Pancreas (tissue), 10 donors: ENCODE measurements at regions not wholly inside any gene's neighbourhood (a gene's known extent, or its start where the extent isn't known, plus 50 kb on each side); places are given as distances from the start of the nearest gene placed in this dataset.
"Not testable (repeated sequence)": the region's sequence is repeated elsewhere in the genome, so short reads cannot be mapped to it uniquely, and the experiment has no call there.

ENCODE experiments used
- ATAC-seq, 4 donors: fragments of 200-7000 bp; cut with Tn5 transposase; one replicate each; pipeline versions ENCODE4 v1.8.0 to v1.9.1; 2020; ENCODE audit warnings: mild to moderate bottlenecking in 4 of 4, moderate library complexity in 4 of 4
- DNase-seq, 6 donors: peaks; one replicate each; pipeline ENCODE4 v3.0.0-alpha.2; 2020
- FAIRE-seq: peaks from 2 replicates; lab custom pipeline; 2012; peaks lifted over from hg19 to GRCh38; lab: Jason Lieb, UNC
- H3K27ac ChIP-seq, 4 donors: fragments of 200-600 bp; sonication (generic); 1 replicate in 3 of 4; 2 replicates in 1 of 4; pipeline versions ENCODE4 v1.5.0 to v1.8.0; 2020
- H3K27me3 ChIP-seq, 4 donors: fragments of 200-600 bp; one replicate each; pipeline ENCODE4 v1.8.0; 2021
- H3K36me3 ChIP-seq, 3 donors: fragments of 200-600 bp; sonication (generic) in 1 of 3; one replicate each; pipeline versions ENCODE4 v1.5.0 to v1.8.0; 2020 to 2021
- H3K4me1 ChIP-seq, 3 donors: fragments of 200-600 bp; one replicate each; pipeline ENCODE4 v1.8.0; 2021
- H3K4me3 ChIP-seq, 4 donors: fragments of 200-600 bp; sonication (generic) in 2 of 4; one replicate each; pipeline versions ENCODE4 v1.5.0 to v1.8.0; 2020 to 2021
- H3K9me3 ChIP-seq, 4 donors: fragments of 200-600 bp; one replicate each; pipeline ENCODE4 v1.8.0; 2021
- CTCF ChIP-seq, 4 donors: fragments of 200-600 bp; sonication (generic) in 3 of 4; IDR thresholded peaks; one replicate each; pipeline versions ENCODE4 v1.5.0 to v1.8.0; 2021; ENCODE audit warnings: antibody characterized with exemption in 4 of 4
- WGBS, 2 donors: extraction: QIAGEN DNeasy Blood & Tissue Kit; methylation state at CpG; one replicate each; pipeline ENCODE4 v1.1.7; 2013; 5-methylcytosine and 5-hydroxymethylcytosine counted together
- intact Hi-C, 3 donors: fragments of 100-400 bp; cut with DNase I; formaldehyde crosslinking; loops; one replicate each; pipeline versions ENCODE4 v1.11.1 to v1.14.2; 2022
- donor health status: healthy with polysubstance abuse.
- donor health status: DM: no; HTN: no; CAD: no; lungs with moderate emphysema.
- donor health status: DM: no; HTN: no; CAD: no.
- donor health status: control.
- donor health status: control.
- donor health status: Bipolar disorder and iron deficiency.
- donor health status: DM: yes; HTN: yes; CAD: no.
- donor health status: DM: no; HTN: no; CAD: no.
- donor health status: DM: no; HTN: no; CAD: no.
- donor health status: DM: yes; HTN: yes; CAD: no.

GRCh38 chr18:76618721-76619120 lies 123.7 kb upstream of the ZNF516 start:
- FAIRE-seq = no peak
- H3K27ac ChIP-seq = peak overlapping the region in 3 of 4 donors; percentile 20 to 78 (median 70)

GRCh38 chr18:76616373-76616772 lies 121.3 kb upstream of the ZNF516 start:
- intact Hi-C loops = no loop called here

More at GRCh38 chr18:76618721-76619120, 123.7 kb upstream of the ZNF516 start:
- intact Hi-C loops = no loop called here
- ATAC-seq (no peak), DNase-seq (no peak)
- H3K27me3 ChIP-seq = no peaks in the 10 kb centered on the region
- H3K4me1 ChIP-seq = peaks cover 0 to 14% (median 10%) of the 10 kb centered on the region in 3 donors
- WGBS, 2 donors = 71 to 78% methylated on average over 2 of the region's 2 CpGs
- H3K4me3 ChIP-seq = no peak overlapping the region
- no peak for TF ChIP-seq CTCF (IDR thresholded peaks at IDR 0.05)
- H3K36me3 ChIP-seq = no peaks in the 10 kb centered on the region
- no peaks in the 10 kb centered on the region for H3K9me3 ChIP-seq

GRCh38 chr18:76615065-76615733 lies 120.2 kb upstream of the ZNF516 start:
- WGBS, 2 donors = 76 to 83% methylated on average over 17 of the region's 17 CpGs
- H3K27me3 ChIP-seq = no peaks in the 10 kb centered on the region
- no peaks in the 10 kb centered on the region for H3K9me3 ChIP-seq
- TF ChIP-seq CTCF (IDR thresholded peaks at IDR 0.05) = no peak
- peaks cover 0 to 10% (median 7%) of the 10 kb centered on the region in 3 donors for H3K4me1 ChIP-seq
- H3K27ac ChIP-seq = no peak overlapping the region
- H3K36me3 ChIP-seq = no peaks in the 10 kb centered on the region
- H3K4me3 ChIP-seq = no peak overlapping the region
- DNase-seq = no peak
- no peak for FAIRE-seq
- no peak for ATAC-seq
- intact Hi-C loops = no loop called here

More at GRCh38 chr18:76616373-76616772, 121.3 kb upstream of the ZNF516 start:
- no peak overlapping the region for H3K27ac ChIP-seq
- 88 to 92% methylated on average over 7 of the region's 7 CpGs for WGBS, 2 donors
- H3K4me3 ChIP-seq = no peak overlapping the region
- H3K27me3 ChIP-seq = no peaks in the 10 kb centered on the region
- peaks cover 0 to 10% (median 7%) of the 10 kb centered on the region in 3 donors for H3K4me1 ChIP-seq
- TF ChIP-seq CTCF (IDR thresholded peaks at IDR 0.05) = no peak
- DNase-seq (no peak), ATAC-seq (no peak), FAIRE-seq (no peak)
- no peaks in the 10 kb centered on the region for H3K9me3 ChIP-seq
- no peaks in the 10 kb centered on the region for H3K36me3 ChIP-seq

GRCh38 chr18:76613755-76614120 lies 118.7 kb upstream of the ZNF516 start:
- DNase-seq = no peak
- Histone ChIP-seq H3K4me1 (peaks cover 0 to under 1% (median under 1%) of the 10 kb centered on the region in 3 donors), H3K27ac (no peak overlapping the region), H3K36me3 (no peaks in the 10 kb centered on the region), H3K4me3 (no peak overlapping the region), H3K9me3 (no peaks in the 10 kb centered on the region), H3K27me3 (no peaks in the 10 kb centered on the region)
- TF ChIP-seq CTCF (IDR thresholded peaks at IDR 0.05) = no peak
- FAIRE-seq = no peak
- intact Hi-C loops = no loop called here
- no peak for ATAC-seq
- WGBS, 2 donors = 88 to 93% methylated on average over 25 of the region's 25 CpGs

- ATAC-seq (no peak), FAIRE-seq (no peak)
- 78 to 87% methylated on average over 16 of the region's 16 CpGs for WGBS, 2 donors
Observed at GRCh38 chr18:76613053-76613754, 118.2 kb upstream of the ZNF516 start.

GRCh38 chr18:76611750-76612045 lies 116.7 kb upstream of the ZNF516 start:
- H3K27ac ChIP-seq, ATAC-seq, intact Hi-C loops, H3K4me1 ChIP-seq, H3K36me3 ChIP-seq, H3K4me3 ChIP-seq, H3K9me3 ChIP-seq, DNase-seq, H3K27me3 ChIP-seq, FAIRE-seq: not testable (repeated sequence)
- WGBS, 2 donors = 85 to 89% methylated on average over 26 of the region's 26 CpGs

More at GRCh38 chr18:76613053-76613754, 118.2 kb upstream of the ZNF516 start:
- Histone ChIP-seq H3K4me1 (no peaks in the 10 kb centered on the region), H3K36me3 (no peaks in the 10 kb centered on the region), H3K27ac (no peak overlapping the region), H3K27me3 (no peaks in the 10 kb centered on the region), H3K9me3 (no peaks in the 10 kb centered on the region), H3K4me3 (no peak overlapping the region)
- DNase-seq = no peak
- intact Hi-C loops = no loop called here
- no peak for TF ChIP-seq CTCF (IDR thresholded peaks at IDR 0.05)
